Ovary (tissue), 3 donors: ENCODE measurements at regions not wholly inside any gene's neighbourhood (a gene's known extent, or its start where the extent isn't known, plus 50 kb on each side); places are given as distances from the start of the nearest gene placed in this dataset.

ENCODE experiments used
- EP300 ChIP-seq: sonication (generic); formaldehyde crosslinking; IDR thresholded peaks from one replicate; pipeline ENCODE4 v1.6.1; 2017; ENCODE audit warnings: antibody characterized with exemption
- POLR2A ChIP-seq: fragments of 450-650 bp; IDR thresholded peaks from one replicate; pipeline ENCODE4 v1.6.1; 2017; ENCODE audit warnings: antibody characterized with exemption, mild to moderate bottlenecking, moderate library complexity
- TF ChIP-seq, protein P1 (sequence below), 3 donors: fragments of 450-650 bp in 2 of 3; fragments of 200-600 bp in 1 of 3; IDR thresholded peaks; one replicate each; pipeline versions ENCODE4 v1.5.1 to v1.8.0; 2016 to 2022; ENCODE audit warnings: antibody characterized with exemption in 3 of 3, mild to moderate bottlenecking in 1 of 3
- donor health status: DM: no; HTN: no; CAD: no.

DNA sequence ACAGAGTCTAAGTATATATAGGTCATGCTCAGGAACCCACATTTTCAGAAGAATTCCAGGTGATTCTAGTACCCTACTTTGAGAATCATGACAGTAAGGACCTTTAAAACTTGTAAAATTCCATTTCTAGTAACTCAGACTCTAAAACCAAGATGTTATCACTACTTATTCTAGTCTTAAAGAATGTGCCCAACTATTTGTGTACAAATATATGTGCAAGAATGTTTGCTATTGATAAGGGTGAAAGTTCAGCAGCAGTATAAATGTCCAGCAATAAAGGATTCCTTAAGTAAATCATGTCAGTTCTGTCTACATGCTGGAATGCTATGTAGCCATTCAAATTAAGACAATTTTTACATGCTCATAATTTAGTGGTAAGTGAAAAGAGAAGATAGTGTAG is 71.1 kb upstream of the MAGEB2 start:
- no peak for TF ChIP-seq EP300
- TF ChIP-seq, protein P1, sequence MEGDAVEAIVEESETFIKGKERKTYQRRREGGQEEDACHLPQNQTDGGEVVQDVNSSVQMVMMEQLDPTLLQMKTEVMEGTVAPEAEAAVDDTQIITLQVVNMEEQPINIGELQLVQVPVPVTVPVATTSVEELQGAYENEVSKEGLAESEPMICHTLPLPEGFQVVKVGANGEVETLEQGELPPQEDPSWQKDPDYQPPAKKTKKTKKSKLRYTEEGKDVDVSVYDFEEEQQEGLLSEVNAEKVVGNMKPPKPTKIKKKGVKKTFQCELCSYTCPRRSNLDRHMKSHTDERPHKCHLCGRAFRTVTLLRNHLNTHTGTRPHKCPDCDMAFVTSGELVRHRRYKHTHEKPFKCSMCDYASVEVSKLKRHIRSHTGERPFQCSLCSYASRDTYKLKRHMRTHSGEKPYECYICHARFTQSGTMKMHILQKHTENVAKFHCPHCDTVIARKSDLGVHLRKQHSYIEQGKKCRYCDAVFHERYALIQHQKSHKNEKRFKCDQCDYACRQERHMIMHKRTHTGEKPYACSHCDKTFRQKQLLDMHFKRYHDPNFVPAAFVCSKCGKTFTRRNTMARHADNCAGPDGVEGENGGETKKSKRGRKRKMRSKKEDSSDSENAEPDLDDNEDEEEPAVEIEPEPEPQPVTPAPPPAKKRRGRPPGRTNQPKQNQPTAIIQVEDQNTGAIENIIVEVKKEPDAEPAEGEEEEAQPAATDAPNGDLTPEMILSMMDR (IDR thresholded peaks at IDR 0.05) = no peak
- TF ChIP-seq POLR2A = no peak
